Heart right ventricle (tissue), 16 donors: ENCODE measurements at regions not wholly inside any gene's neighbourhood (a gene's known extent, or its start where the extent isn't known, plus 50 kb on each side); places are given as distances from the start of the nearest gene placed in this dataset.

Experiments used
- ATAC-seq, 8 donors: fragments of 200-7000 bp; cut with Tn5 transposase; one replicate each; pipeline ENCODE4 v1.9.1; 2020; ENCODE audit warnings: mild to moderate bottlenecking in 8 of 8, moderate library complexity in 8 of 8, moderate number of reproducible peaks in 1 of 8
- DNase-seq, 2 donors: peaks; one replicate each; pipeline ENCODE4 v3.0.0-alpha.2; 2020
- H3K27ac ChIP-seq, 10 donors: fragments of 200-600 bp; sonication (generic) in 2 of 10; one replicate each; pipeline versions ENCODE4 v1.5.0 to v1.8.0; 2020 to 2022; ENCODE audit warnings: mild to moderate bottlenecking in 3 of 10
- H3K27me3 ChIP-seq, 7 donors: fragments of 200-600 bp; one replicate each; pipeline ENCODE4 v1.8.0; 2021 to 2022; ENCODE audit warnings: mild to moderate bottlenecking in 2 of 7
- H3K36me3 ChIP-seq, 9 donors: fragments of 200-600 bp; sonication (generic) in 1 of 9; one replicate each; pipeline versions ENCODE4 v1.5.0 to v1.8.0; 2020 to 2022; ENCODE audit warnings: mild to moderate bottlenecking in 2 of 9
- H3K4me1 ChIP-seq, 9 donors: fragments of 200-600 bp; sonication (generic) in 1 of 9; one replicate each; pipeline versions ENCODE4 v1.5.0 to v1.8.0; 2020 to 2022; ENCODE audit warnings: mild to moderate bottlenecking in 4 of 9
- H3K4me3 ChIP-seq, 10 donors: fragments of 200-600 bp; sonication (generic) in 2 of 10; one replicate each; pipeline versions ENCODE4 v1.5.0 to v1.8.0; 2020 to 2022; ENCODE audit warnings: mild to moderate bottlenecking in 7 of 10, moderate library complexity in 2 of 10
- H3K9me3 ChIP-seq, 11 donors: fragments of 200-600 bp in 10 of 11; sonication (generic) in 2 of 11; one replicate each; pipeline versions ENCODE4 v1.5.0 to v1.8.0; 2013 to 2022; ENCODE audit warnings: mild to moderate bottlenecking in 2 of 11, control low read depth in 1 of 11, moderate library complexity in 1 of 11
- WGBS, 2 donors: extraction: QIAGEN DNeasy Blood & Tissue Kit; methylation state at CpG; one replicate each; pipeline ENCODE4 v1.1.7; 2013; ENCODE audit warnings: inconsistent platforms in 1 of 2; 5-methylcytosine and 5-hydroxymethylcytosine counted together
- intact Hi-C, 10 donors: fragments of 100-400 bp; cut with DNase I; formaldehyde crosslinking; loops; one replicate each; pipeline versions ENCODE4 v1.11.1 to v1.14.2; 2022
- TF ChIP-seq, protein P1 (sequence below), 9 donors: fragments of 200-600 bp; sonication (generic) in 2 of 9; IDR thresholded peaks; one replicate each; pipeline versions ENCODE4 v1.5.0 to v1.8.0; 2021 to 2022; ENCODE audit warnings: antibody characterized with exemption in 9 of 9, mild to moderate bottlenecking in 5 of 9, moderate library complexity in 1 of 9
- donor health status: Arrhythmogenic right ventricular cardiomyopathy.
- donor health status: ischemic (EF 13 %, LVEDD 7.1; RV severe dilation, severe dysfunction).
- donor health status: healthy with polysubstance abuse.
- donor health status: DM: no; HTN: yes; CAD: no.
- donor health status: DM: no; HTN: no; CAD: no.
- donor health status: ischemic (EF 25% LVEDD 6.9; RV normal size, moderate dysfunction).
- donor health status: ischemic (EF 25% LVEDD 5.7; RV mildly dilated, moderate dysfunction).
- donor health status: healthy.
- donor health status: DM: yes; HTN: yes; CAD: no.
- donor health status: Ischemic cardiomyopathy.
- donor health status: ischemic (EF 35%, LVEDD 5.7; RV mildly dilated, moderate dysfunction).
- donor health status: nonischemic (EF 11% LVEDD 7.7; RV severe dilation, severe dysfunction).
- donor health status: DM: yes; HTN: yes; CAD: no.
- donor health status: PGD.
- donor health status: ischemic (EF 29% LVEDD 5.4; RV normal size, mild dysfunction).
- donor health status: nonischemic (EF 23%, LVEDD 6.1; RV moderate dilation, normal function).

DNA sequence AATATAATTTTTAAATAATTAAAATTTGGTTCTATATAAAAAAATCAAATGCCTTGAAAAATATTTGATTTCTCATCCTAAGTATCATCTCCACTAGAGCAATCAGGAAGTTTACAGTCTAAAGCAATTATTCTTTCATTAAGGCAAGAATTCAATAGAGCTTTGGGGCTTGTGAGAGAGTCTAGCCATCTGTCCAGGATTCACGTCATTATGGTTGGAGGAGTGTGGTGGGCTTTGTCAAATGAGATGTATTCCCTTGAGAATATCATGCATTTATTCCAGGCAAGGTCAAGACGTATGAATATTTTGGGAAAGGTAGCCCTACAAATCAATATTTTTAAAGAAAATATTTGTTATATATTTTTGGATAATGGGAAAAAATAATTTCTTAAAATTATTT, 132.4 kb downstream of the ELOVL4 start:
- Histone ChIP-seq H3K9me3 (no peaks in the 10 kb centered on the region), H3K4me3 (no peak overlapping the region), H3K4me1 (no peaks in the 10 kb centered on the region), H3K27me3 (no peaks in the 10 kb centered on the region), H3K27ac (no peak overlapping the region), H3K36me3 (no peaks in the 10 kb centered on the region)
- no peak for DNase-seq
- intact Hi-C loops: loop anchor here in 5 of 10 donors (2.0 to 10.0 kb wide), 5 partner anchors 36 to 250 kb away; no protein-coding TSS in a partner anchor
- 70% methylated on average over 2 of the region's 2 CpGs for WGBS, 2 donors
- TF ChIP-seq, protein P1, sequence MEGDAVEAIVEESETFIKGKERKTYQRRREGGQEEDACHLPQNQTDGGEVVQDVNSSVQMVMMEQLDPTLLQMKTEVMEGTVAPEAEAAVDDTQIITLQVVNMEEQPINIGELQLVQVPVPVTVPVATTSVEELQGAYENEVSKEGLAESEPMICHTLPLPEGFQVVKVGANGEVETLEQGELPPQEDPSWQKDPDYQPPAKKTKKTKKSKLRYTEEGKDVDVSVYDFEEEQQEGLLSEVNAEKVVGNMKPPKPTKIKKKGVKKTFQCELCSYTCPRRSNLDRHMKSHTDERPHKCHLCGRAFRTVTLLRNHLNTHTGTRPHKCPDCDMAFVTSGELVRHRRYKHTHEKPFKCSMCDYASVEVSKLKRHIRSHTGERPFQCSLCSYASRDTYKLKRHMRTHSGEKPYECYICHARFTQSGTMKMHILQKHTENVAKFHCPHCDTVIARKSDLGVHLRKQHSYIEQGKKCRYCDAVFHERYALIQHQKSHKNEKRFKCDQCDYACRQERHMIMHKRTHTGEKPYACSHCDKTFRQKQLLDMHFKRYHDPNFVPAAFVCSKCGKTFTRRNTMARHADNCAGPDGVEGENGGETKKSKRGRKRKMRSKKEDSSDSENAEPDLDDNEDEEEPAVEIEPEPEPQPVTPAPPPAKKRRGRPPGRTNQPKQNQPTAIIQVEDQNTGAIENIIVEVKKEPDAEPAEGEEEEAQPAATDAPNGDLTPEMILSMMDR (IDR thresholded peaks at IDR 0.05): no peak
- no peak for ATAC-seq

DNA sequence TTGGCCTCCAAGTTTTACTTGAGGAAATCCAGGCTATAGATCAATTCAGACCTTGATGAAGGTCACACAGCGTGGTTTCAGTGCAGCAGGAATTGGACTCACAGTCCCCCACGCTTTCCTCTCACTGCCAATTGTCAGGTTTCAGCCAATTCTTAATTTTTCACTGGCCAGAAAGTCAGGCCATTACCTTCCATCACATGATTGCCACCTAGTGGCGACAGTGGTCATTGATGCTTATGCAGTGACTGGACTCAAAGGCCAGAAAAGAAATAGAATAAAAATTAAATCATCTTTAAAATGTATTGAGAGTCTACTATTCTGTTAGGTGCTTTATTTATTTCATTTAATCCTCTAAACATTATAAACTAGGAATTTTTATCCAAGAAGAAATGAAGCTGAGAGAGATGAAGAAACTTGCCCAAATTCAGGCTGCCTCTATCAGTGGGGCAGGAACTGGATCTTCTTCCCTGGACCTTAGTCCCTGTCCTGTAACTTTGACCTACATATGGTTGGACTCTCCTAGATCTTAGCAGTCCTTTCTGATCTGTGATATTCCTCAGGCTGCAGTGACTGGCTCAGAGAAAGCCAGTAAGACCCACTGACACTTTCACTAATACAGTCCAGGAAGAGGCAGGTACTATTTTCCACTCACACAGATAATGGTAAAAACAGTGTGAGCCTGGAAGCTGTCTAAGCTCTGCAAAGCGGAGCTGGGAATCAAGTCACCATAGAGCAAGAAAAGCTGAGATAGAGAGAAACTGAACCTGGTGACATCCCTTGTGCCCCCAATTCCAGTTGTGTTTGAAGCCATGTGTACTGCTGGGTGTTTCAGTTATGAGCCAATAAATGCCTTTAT, 133.3 kb downstream of the ELOVL4 start:
- Histone ChIP-seq H3K4me3 (no peak overlapping the region), H3K9me3 (no peaks in the 10 kb centered on the region), H3K27ac (no peak overlapping the region), H3K27me3 (no peaks in the 10 kb centered on the region), H3K4me1 (no peaks in the 10 kb centered on the region), H3K36me3 (no peaks in the 10 kb centered on the region)
- TF ChIP-seq, protein P1 (IDR thresholded peaks at IDR 0.05): peak; percentile 64 to 92 (median 85)
- intact Hi-C loops: loop anchor here in 5 of 10 donors (2.0 to 10.0 kb wide), 6 partner anchors 35 to 249 kb away; no protein-coding TSS in a partner anchor
- ATAC-seq: peak in 6 of 8 donors; percentile 53 to 75 (median 68)
- 8 to 9% methylated on average over 4 of the region's 4 CpGs for WGBS, 2 donors
- DNase-seq: peak; percentile 33 to 70

DNA sequence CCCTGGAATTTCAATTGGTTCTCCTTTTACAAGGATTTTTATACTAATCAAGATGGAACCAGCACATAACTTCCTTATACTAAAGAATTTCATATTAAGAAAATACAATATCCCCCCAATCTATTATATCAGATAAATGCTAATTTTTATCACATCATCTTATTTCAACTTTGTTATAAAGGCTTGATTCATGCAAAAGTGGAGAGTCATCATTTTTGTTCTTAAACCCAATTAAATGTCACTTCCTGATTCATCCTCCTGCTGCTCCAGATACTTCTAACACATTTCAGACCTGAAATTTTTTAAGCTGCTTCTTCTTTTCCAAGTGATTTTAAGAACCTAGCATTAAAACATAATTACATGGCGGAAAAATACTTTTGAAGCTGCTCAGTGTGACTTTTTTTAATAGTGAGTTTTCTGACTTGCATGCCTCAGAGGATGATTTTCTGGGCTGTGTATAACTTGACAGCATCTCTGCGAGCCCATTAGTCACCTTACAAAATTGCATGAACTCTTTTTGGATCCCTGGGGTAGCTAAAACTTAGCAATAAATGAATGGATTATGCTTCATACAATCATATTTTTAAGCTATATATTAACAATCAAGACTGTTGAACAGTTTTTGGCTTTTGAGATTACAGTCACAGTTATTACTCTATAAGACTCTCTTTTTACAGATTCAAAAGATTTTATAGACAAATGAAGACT, 134.1 kb downstream of the ELOVL4 start:
- DNase-seq: no peak
- TF ChIP-seq, protein P1 (IDR thresholded peaks at IDR 0.05): no peak
- WGBS, 2 donors: 91 to 94% methylated on average over 2 of the region's 2 CpGs
- intact Hi-C loops: loop anchor here in 5 of 10 donors (2.0 to 10.0 kb wide), 5 partner anchors 36 to 248 kb away; no protein-coding TSS in a partner anchor
- H3K4me3 ChIP-seq: no peak overlapping the region
- no peaks in the 10 kb centered on the region for H3K4me1 ChIP-seq
- no peaks in the 10 kb centered on the region for H3K9me3 ChIP-seq
- ATAC-seq: no peak
- no peaks in the 10 kb centered on the region for H3K36me3 ChIP-seq
- H3K27me3 ChIP-seq: no peaks in the 10 kb centered on the region
- no peak overlapping the region for H3K27ac ChIP-seq

DNA sequence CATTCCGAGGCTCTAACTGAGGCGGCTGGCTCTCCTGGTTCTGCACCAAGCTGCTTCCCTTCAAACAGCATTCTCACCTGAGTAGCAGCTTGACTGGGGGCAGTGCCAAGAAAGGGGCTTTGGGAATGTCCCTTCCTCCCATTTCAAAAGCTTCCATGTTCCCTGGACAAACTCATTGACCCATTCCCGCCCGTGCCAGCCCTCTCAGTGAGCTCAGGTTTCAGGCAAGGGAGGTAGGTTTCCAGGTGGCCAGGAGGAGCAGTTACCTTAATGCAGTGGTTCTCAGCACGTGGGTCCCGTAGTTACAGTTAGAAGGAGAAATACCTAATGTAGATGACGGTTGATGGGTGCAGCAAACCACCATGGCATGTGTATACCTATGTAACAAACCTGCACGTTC, 135.2 kb downstream of the ELOVL4 start:
- DNase-seq: no peak
- no peaks in the 10 kb centered on the region for H3K9me3 ChIP-seq
- no peaks in the 10 kb centered on the region for H3K4me1 ChIP-seq
- 86 to 91% methylated on average over 8 of the region's 8 CpGs for WGBS, 2 donors
- TF ChIP-seq, protein P1 (IDR thresholded peaks at IDR 0.05): no peak
- no peaks in the 10 kb centered on the region for H3K27me3 ChIP-seq
- H3K27ac ChIP-seq: no peak overlapping the region
- no peak overlapping the region for H3K4me3 ChIP-seq
- no peaks in the 10 kb centered on the region for H3K36me3 ChIP-seq
- no peak for ATAC-seq
- intact Hi-C loops: loop anchor here in 5 of 10 donors (2.0 to 10.0 kb wide), 5 partner anchors 35 to 247 kb away; no protein-coding TSS in a partner anchor
